Activated effector memory CD4-positive, alpha-beta T cell treated with Interleukin-2 at 50 U/mL for 16 hours (primary cell): ENCODE measurements at regions not wholly inside any gene's neighbourhood (a gene's known extent, or its start where the extent isn't known, plus 50 kb on each side); places are given as distances from the start of the nearest gene placed in this dataset.

ENCODE experiments used
- DNase-seq: peaks from one replicate; pipeline ENCODE4 v3.0.0-alpha.2; 2020

DNA sequence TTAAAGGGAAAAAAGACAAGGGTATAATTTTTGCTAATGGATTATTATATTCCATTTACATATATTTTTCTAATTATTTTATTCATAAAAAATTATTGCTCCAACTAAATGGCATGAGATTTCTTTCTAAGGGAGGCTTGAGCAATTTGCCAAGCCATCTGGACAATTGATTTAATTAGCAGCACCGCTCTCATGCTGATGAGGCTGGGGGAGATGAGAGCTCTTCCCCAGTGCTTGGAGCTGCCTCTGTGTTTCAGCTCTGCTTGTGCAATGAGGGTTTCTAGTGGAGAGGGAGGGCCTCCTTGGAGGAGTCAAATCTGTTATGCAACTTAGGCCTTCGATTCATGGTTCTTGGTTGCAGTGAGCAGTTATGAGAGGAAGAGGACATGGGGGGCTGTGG is 574.3 kb downstream of the TCERG1L start:
- no peak for DNase-seq

DNA sequence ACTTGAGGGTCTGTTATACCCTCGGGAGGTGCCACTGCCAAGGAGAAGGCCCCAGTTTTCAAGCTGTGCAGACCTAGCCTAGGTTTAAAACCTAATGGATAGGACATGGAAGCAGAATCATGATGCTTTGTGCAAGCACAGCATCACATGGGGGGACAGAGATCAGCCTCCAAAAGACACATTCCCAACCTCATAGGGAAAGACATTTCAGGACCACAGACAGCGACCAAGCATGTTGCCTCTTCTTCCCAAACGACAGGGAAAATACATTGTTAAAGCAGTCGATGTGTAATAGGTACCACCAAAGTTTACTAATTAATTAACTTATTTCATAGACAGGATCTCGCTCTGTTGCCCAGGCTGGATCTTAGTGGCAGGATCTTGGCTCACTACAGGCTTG is 573.9 kb downstream of the TCERG1L start:
- DNase-seq: no peak

DNA sequence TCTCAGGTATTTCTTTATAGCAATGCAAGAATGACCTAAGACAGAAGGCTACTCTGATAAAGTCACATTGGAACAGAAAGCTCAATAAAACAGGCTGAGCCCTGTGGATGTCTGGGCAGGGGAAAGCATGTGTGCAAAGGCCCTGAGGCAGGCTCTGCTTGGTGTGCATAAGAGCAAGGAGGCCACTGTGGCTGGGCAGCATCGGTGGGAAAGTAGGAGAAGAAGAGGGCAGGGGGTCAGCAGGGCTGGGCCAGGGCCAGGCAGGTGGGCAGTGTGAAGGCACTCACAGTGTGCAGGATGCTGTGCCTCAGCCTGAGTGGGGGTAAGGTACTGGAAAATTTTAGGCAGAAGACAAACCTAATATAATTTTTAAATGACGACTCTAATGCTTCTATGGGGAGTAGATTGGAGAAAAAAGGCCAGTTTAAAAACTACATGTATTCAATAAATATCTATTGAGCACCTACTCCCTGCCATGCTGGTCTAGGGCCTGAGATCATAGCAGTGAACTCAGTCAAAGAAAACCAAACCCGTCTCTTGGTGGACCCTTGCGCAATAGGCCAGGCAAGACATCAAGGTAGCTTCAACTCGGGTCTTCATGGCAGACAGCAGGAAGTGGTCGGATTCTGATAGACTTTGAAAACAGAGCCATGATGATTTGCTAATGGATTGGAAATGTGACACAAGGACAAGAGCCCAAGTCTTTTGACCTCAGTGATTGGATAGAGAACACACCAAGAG is 572.3 kb downstream of the TCERG1L start:
- no peak for DNase-seq

DNA sequence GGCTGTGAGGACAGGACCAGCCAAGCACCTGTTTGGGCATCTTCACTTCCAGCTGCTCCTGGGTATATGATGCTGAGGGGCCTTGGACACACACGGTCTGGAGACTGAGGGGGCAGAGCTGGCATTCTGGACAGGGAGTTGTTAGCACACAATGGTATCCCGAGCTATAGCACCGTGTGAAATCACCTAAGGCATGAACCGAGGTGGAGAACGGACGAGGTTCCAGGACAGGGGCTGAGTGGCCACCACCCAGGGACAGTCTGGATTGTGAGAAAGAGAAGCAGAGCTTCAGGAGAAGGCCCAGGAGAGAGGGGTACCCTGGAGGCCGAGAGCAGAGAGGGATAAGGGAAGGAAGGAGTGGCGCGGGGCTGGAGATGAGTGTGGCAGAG is 571.8 kb downstream of the TCERG1L start:
- DNase-seq: no peak

DNA sequence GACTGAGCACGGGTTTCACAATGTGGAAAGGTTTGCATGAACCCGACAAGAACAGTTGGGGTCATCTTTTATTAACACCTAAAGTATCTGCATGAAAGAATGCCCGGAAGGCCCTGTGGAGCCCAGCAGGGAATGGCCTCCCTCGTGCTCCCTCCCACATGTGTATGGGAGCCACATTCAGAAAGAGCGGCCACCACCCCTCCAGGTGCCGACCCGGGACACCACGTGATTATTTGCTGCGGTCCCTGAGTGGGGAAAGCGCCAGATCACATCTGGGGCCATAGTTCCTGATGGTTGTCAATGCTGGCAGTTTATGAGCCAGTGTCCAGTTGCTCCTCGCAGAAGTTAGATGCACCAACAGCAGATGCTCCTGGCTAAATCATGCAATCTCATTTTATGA is 571.4 kb downstream of the TCERG1L start:
- no peak for DNase-seq

DNA sequence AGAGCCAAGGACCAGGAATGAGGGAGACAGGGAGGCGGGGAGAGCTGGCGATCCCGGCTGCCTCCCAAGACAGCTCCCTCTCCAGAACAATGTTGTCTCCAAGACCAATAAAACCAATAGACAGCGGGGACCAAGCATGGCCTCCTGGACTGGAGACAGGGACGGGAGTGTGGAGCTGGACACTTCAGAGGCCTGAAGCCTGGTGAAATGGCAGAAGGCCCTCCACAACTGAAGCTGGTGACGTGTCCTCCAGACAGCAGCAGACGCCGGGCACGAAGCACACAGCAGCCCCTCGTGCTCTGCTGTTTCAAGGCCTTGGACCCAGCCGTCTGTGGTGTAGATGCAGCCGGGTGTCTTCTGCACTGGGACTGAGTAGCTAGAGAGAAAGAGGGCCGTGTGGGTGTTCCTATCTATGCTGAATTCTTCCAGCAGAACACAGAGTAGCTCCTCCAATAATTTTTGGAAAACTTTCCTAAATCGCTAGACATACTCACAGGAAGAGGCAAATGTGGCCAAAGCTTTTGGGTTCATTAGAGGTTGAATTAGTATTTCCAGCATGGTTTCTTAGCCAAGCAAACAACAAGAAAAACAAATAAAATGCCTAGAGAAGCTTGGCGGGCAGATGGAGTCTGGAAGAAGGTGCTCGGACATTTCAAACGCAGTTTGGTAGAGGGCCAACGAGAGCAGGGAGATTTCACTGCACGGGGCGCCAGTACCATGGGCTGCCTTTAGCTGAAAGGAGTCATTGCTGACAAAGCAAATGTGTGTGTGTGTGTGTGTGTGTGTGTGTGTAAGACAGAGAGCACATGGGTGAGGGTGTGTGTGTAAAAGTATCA is 570.4 kb downstream of the TCERG1L start:
- DNase-seq: no peak

DNA sequence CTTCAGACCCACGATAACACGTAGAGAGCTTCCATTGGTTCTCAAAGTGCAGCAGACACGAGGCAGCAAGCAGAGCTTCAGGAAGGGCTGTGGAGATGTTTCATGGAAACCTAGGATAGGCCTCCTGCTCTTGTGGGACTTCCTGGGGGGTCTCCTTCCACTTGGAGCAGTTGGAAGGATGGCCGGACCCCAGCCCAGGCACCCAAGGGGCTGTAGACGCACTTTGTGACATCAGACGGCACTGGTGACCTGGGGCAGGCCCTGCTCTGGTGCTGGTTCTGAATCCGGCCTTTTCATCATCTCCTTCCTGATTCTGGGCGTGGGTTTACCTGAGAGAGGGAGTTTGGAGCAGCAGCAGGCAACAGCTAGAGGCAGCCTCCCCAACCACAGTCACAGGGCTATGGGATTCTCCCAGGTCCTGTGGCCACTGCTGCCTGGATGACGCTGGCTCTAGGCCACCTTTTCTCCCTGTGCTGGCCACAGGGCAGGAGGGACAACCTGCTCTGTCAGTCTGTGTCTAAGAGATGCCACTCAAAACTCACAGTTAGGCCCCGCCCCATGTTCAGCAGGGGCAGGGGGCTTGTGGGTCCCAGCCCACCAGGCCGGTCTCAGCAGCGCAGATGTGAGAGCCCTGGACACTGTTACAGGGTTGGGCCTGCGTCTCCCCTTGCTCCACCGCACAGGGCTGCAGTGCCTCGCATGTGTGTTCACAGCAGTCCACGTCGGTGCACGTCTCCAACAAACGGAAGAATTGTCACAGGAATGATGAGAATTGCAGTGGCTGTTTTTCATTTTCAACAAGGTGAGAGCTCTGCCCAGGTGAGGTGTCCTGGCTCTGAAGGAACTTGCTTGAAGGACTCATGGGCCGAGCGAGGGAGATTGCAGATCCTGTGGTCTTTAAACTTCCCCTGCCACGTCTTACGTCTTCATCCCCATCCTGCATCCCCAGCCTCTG is 569.3 kb downstream of the TCERG1L start:
- DNase-seq: no peak

DNA sequence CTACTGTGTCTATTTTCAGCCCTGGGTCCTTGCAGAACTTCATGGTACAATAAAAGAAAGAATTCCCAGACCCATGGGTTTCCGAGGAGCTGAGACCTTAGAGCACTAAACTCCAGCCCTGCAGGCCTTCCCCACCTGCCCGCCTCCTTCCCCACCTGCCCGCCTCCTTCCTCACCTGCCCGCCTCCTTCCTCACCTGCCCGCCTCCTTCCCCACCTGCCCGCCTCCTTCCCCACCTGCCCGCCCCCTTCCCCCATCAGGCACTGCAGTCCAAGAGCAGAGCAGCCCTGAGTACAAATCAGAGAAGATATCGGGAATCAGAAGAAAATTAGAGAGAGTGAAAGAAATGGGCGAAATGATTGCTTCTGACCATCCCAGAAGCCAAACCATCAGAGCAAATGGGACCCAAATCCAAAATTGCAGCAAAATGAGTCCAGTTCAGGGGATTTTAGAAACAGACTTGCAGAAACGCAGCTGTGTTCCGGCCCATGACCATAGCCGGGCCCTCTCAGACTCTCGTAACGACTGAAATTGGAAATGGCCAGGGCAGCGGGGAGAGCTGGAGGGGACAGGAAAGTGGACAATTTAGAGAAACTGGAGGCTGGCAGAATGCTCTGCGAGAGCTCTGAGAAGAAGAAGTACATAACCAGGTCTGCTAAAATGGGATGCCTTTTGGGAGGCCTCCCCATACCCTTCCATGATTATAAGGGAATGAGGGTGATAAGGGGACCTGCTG is 568.4 kb downstream of the TCERG1L start:
- no peak for DNase-seq

DNA sequence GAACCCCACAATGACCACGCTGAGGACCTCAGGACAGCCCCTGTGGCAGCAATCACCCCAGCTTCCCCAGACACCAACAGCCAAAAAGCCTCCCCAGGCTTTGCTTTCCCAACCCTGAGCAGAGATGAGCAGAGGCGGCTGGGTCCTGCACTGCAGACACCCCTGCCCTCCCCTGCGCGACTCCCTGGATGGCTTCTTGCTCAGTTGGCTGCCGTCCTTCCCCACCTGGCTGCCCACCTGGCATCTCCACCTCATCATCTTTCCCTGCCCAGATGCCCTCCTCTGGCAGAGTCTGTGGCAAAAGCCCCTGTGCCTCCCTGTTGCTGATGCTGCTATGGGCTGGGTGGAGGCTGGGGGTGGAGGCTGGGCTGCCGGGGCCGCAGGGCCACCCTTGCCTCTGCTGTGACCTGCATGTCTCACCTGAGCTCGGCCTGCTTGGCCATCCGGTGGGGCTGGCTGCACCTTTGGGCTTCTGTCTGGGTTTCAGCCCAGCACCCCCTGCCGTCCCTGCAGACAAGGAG is 567.7 kb downstream of the TCERG1L start:
- DNase-seq: no peak

DNA sequence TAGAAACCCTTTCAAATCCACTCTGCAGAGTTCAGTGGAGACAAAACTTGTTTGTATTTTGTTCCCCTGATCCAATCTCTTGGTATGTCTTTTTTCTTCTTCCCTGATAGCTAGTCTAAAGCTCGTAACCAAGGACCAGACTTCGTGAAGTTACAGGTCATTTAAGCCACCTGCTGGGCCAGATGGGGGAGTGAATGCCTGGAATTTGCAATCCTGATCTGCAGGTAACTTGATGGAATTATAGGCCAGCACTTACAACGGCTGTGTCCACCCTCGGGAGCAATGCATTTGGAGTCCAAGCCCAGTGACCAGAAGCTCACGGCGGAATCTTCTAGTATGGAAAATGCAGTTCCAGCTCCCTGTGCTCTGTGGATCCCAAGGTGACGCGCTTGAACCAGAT is 566.9 kb downstream of the TCERG1L start:
- no peak for DNase-seq

DNA sequence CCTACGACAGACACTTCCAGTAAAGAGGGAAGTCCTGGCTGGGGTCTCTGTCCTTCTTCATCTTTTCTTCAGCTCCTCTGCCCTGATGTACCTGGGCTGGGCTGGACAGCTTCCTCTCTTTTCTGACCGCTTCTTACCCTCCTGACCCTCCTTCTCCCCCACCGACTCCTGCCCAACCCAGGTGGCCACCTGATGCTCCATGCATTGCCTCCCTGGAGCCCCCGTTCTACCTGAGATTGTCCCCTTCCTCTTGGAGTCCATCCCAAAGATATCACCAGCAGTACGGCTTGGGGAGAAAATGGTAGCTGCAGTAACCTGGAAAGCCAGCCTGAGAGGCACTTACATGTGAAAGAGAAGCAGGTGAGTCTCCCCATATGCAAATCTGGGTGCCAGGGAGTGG is 566.3 kb downstream of the TCERG1L start:
- DNase-seq: no peak

DNA sequence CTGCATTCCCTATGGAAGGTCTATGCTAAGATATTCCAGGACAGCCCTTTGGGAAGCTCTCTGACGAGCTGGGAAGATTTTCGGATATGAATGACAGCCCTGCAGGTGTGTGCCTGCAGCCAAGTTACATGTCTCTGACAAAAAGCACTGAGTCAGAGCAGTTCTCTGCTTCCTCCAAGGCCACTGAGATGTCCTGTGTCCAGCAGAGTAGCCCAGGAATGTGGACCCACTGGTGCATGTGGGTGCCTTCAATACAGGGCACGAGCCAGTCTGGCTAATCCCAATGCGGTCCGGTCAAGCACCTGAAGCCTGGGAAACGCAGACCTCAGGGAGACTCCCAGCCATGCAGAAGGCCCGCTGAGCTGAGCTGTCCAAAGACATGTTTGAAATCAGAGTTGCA is 565.7 kb downstream of the TCERG1L start:
- DNase-seq: no peak

DNA sequence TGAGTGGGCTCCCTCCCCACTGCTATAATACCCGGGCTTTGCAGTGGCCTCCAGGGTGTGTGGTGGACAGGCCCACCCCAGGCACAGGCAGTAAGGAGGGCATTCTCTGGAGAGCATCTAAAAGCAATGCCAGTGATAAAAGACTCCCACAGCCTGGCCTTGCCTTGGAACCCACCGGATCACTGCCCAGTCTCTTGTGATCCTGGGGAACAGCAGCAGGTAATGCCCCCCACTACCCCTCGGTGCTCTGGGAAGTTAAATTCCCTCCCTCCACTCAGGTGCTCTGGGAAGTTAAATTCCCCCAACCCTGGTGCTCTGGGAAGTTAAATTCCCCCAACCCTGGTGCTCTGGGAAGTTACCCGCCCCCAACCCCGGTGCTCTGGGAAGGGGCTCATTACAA is 565.2 kb downstream of the TCERG1L start:
- no peak for DNase-seq

DNA sequence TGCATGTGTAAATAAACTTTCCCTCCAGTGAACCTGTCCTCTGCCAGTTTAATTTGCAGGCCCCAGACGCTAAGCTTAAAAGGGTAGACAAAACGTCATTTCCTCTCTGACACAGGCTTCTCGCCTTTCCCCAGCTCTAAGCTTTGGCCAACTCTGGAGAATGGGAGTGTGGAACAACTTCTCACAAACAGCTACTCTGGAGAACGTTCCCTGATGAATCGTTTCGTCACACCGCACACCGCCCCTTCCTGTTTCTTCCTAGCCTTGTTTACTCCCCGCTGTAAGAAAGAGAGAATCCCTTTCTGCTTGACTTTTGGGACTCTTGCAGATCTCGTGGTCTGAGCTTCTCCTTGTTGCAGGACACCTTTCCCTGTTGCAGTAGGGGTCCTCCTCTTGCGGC is 564.2 kb downstream of the TCERG1L start:
- no peak for DNase-seq

DNA sequence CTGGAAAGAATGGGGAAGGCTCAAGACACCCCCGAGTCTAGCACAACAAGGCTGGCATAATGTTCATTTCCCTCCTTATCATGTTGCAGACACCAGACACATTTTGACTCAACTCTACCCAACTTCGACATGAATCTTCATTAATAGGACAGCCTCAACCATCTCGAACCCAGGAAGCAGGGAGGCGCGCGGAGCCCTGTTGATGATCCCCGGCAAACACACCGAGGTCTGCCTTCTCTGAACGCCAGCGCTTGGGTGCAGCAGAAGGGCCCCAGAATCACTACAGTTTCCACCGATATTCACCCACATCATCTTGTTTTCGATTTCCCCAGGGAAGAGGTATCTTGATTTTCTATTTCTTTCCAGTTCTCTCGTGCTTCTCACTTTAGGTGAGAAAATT is 563.6 kb downstream of the TCERG1L start:
- DNase-seq: no peak

DNA sequence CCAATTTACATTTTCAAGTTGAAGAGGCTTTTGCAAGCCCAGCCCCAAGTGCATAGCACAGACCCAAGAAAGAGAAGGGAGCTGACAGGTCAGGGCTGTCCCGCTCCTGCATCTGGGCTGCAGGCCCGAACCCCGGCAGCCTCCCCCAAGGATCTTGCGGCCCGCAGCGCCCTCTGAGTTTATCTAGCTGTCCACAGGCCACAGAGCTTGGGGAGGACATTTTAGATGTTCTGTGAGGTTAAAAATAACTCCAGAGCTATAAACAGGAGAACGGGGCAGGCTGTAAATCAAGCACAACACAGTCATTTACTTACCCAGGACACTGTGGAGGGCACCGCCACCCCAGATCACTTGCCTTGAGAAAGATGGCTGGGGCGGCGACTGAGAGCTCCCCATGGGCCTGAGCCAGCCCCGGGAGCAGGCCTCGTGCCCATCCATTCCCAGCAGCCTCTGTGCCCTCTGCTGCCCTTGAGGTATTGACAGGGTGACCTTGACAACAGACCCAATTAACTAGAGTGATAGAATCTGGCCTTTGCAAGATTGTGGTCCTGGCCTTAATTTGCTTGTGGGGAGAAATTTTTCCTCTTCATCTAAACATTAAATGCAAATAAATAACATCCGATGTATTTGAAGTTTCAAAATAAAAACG is 563.0 kb downstream of the TCERG1L start:
- no peak for DNase-seq

DNA sequence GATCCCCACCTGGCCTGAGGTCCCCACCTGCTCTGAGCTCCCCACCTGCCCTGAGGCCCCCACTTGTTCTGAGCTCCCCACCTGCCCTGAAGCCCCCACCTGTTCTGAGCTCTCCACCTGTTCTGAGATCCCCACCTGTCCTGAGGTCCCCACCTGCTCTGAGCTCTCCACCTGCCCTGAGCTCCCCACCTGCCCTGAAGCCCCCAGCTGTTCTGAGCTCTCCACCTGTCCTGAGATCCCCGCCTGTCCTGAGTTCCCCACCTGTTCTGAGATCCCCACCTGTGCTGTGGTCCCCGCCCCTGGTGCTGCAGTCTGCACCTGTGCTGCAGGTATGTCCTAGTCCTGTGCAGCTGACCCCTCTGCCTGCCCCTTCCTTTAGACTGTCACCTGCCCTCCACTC is 561.6 kb downstream of the TCERG1L start:
- no peak for DNase-seq

DNA sequence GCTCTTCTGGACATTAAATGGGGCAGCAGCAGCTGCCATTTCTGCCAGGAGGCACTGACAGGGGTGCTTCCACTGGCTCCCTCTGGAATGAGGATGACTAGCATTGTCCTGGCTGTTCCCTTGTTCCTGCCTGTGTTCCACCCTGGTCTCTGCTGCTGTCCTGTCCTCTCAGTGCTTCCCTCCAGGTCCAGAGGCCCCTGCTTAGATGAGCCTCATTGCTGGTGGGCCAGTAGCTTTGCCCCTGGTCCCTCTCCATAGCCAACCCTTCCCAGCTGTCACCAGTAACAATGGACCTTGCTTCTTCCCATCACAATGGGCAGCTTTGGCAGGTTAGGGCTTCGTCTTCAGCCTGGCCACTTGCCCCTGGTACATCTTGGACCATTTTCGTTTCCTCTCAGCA is 561.1 kb downstream of the TCERG1L start:
- DNase-seq: no peak

DNA sequence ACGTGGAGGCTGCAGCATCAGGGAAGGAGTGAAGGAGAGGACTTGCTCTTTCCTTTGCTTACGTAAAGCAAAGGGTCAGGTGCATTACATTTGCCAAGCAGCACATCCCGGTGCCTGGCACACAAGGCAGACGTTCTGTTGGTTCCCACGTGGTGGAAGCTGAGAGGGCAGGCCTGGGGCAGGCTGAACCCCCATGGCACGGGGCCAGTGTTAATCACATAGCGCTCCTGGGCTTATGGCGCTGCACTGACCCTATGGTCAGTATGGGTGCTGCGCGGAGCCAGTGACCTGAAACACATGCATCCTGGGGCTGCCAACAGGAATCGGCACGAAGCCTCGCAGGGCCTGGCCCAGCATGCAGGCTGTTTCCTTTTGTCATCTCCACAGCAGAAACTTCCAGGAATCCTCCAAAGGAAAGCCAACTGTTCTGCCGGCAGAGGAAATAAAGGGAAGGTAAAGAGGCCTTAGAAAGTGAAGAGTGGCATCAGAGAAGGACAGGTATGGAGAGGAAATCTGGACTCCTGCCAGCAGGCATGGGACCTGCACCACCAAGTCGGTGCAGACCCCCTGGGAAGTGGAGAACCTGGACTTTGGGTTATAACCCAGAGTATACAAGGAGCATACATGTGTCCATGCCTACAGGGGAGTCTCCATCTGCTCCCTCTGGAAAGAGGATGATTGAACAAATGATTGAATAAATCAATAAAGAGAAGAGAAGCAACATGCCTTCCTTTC is 560.2 kb downstream of the TCERG1L start:
- no peak for DNase-seq

DNA sequence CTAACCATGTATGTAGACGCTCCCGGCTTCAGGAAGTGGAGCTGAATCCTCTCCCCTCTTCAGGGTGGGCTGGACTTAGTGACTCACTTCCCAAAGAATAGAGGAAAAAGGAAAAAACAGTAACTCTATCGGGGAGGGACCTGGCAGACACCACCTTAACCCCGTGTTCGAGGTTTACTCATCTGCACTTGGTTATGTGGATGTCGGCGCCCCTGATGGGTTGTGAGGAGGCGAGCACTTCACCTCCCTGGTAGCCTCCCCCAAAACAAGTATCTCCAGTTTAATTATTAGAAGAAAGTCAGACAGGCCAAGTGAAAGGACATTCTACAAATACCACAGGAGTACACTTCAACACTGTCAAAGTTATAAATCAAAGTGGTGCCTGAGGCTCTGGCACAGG is 559.7 kb downstream of the TCERG1L start:
- DNase-seq: no peak

DNA sequence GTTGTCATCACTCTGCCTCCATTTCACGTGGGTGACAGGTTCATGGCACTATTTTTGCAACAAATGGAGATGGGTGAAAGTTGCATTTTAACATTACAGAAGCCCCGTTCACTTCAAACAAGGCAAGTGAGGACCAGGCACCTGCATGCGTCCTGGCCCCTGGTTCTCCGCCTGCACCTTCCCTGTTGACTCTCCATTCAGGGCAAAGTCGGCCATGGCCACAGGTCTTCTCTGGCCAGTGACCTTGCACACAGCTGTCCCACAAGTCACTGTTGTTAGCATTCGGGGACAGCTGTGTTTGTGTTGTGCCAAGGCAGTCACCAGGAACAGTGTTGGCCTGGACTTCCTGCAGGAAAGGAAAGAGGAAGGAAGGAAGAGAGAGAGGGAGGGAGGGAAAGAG is 554.9 kb downstream of the TCERG1L start:
- no peak for DNase-seq
